Spleen (tissue), 11 donors: ENCODE measurements at regions not wholly inside any gene's neighbourhood (a gene's known extent, or its start where the extent isn't known, plus 50 kb on each side); places are given as distances from the start of the nearest gene placed in this dataset.

Experiments
- DNase-seq: peaks from one replicate; pipeline ENCODE4 v3.0.0-alpha.2; 2020
- H3K27ac ChIP-seq, 8 donors: fragments of 200-600 bp; sonication (generic) in 7 of 8; 1 replicate in 4 of 8; 2 replicates in 4 of 8; pipeline versions ENCODE4 v1.5.0 to v1.8.0; 2016 to 2021; ENCODE audit warnings: inconsistent platforms in 4 of 8, mild to moderate bottlenecking in 4 of 8, moderate library complexity in 1 of 8
- H3K27me3 ChIP-seq, 7 donors: fragments of 200-600 bp; sonication (generic) in 6 of 7; replicated peaks in 1 of 7; 1 replicate in 4 of 7; 2 replicates in 3 of 7; pipeline versions ENCODE4 v1.5.0 to v1.8.0; 2016 to 2021; ENCODE audit warnings: inconsistent platforms in 3 of 7, mild to moderate bottlenecking in 1 of 7
- H3K36me3 ChIP-seq, 6 donors: fragments of 200-600 bp; sonication (generic) in 5 of 6; 1 replicate in 4 of 6; 2 replicates in 2 of 6; pipeline versions ENCODE4 v1.5.0 to v1.8.0; 2016 to 2021; ENCODE audit warnings: inconsistent platforms in 2 of 6
- H3K4me1 ChIP-seq, 6 donors: fragments of 200-600 bp; sonication (generic) in 5 of 6; 1 replicate in 3 of 6; 2 replicates in 3 of 6; pipeline versions ENCODE4 v1.5.0 to v1.8.0; 2016 to 2021; ENCODE audit warnings: inconsistent platforms in 3 of 6
- H3K4me3 ChIP-seq, 8 donors: fragments of 200-600 bp; sonication (generic) in 7 of 8; 1 replicate in 4 of 8; 2 replicates in 4 of 8; pipeline versions ENCODE4 v1.5.0 to v1.8.0; 2016 to 2021; ENCODE audit warnings: inconsistent platforms in 4 of 8, mild to moderate bottlenecking in 4 of 8, moderate library complexity in 2 of 8
- H3K9me3 ChIP-seq, 8 donors: fragments of 200-600 bp; sonication (generic) in 7 of 8; 1 replicate in 4 of 8; 2 replicates in 4 of 8; pipeline versions ENCODE4 v1.5.0 to v1.8.0; 2016 to 2021; ENCODE audit warnings: inconsistent platforms in 4 of 8
- CTCF ChIP-seq, 11 experiments: fragments of 200-600 bp in 7 of 11; fragments of 450-650 bp in 4 of 11; sonication (generic) in 4 of 11; IDR thresholded peaks in 8 of 11; conservative IDR thresholded peaks in 3 of 11; 1 replicate in 7 of 11; 2 replicates in 4 of 11; pipeline versions ENCODE4 v1.4.0 to v1.8.0; 2016 to 2021; ENCODE audit warnings: antibody characterized with exemption in 11 of 11, inconsistent platforms in 4 of 11, mild to moderate bottlenecking in 1 of 11
- POLR2A ChIP-seq, 3 donors: fragments of 450-650 bp; IDR thresholded peaks; one replicate each; pipeline ENCODE4 v1.5.1; 2017; ENCODE audit warnings: antibody characterized with exemption in 3 of 3, mild to moderate bottlenecking in 1 of 3
- POLR2AphosphoS5 ChIP-seq, 3 donors: sonication (generic); formaldehyde crosslinking; IDR thresholded peaks; one replicate each; pipeline ENCODE4 v1.5.1; 2017; ENCODE audit warnings: antibody characterized with exemption in 3 of 3
- WGBS, 5 donors: extraction: QIAGEN DNeasy Blood & Tissue Kit in 3 of 5; methylation state at CpG; one replicate each; pipeline versions ENCODE4 v1.1.5 to v1.1.7; 2013 to 2018; 5-methylcytosine and 5-hydroxymethylcytosine counted together
- intact Hi-C: fragments of 100-400 bp; cut with DNase I; formaldehyde crosslinking; loops from one replicate; pipeline ENCODE4 v1.15.0; 2023; ENCODE audit warnings: low total_unique reads
- donor health status: healthy with polysubstance abuse.
- donor health status: DM: no; HTN: no; CAD: no; lungs with moderate emphysema.
- donor health status: DM: no; HTN: no; CAD: no.
- donor health status: Bipolar disorder and iron deficiency.
- donor health status: healthy.
- donor health status: DM: no; HTN: no; CAD: no.
- donor health status: DM: yes; HTN: yes; CAD: no.

GRCh38 chr1:195337646-195338045 is 1270.6 kb downstream of the KCNT2 start:
- H3K27ac ChIP-seq, result no peak overlapping the region
- DNase-seq, result no peak
- intact Hi-C loops, result no loop called here
- H3K9me3 ChIP-seq, result no peaks in the 10 kb centered on the region
- H3K4me3 ChIP-seq, result no peak overlapping the region
- no peaks in the 10 kb centered on the region for H3K27me3 ChIP-seq
- H3K36me3 ChIP-seq, result no peaks in the 10 kb centered on the region
- TF ChIP-seq POLR2AphosphoS5 (IDR thresholded peaks at IDR 0.05), result no peak
- TF ChIP-seq POLR2A (IDR thresholded peaks at IDR 0.05), result no peak
- TF ChIP-seq CTCF (IDR thresholded peaks at IDR 0.05 in 8 of 11, conservative IDR thresholded peaks at IDR 0.05 in 3 of 11), result no peak
- no peaks in the 10 kb centered on the region for H3K4me1 ChIP-seq

- Histone ChIP-seq H3K27me3 (no peaks in the 10 kb centered on the region), H3K4me1 (no peaks in the 10 kb centered on the region), H3K4me3 (no peak overlapping the region), H3K27ac (no peak overlapping the region), H3K36me3 (no peaks in the 10 kb centered on the region), H3K9me3 (no peaks in the 10 kb centered on the region)
- WGBS, 5 donors, result 75 to 90% (median 78%) methylated on average over 1 of the region's 1 CpG
- intact Hi-C loops, result no loop called here
- TF ChIP-seq CTCF (IDR thresholded peaks at IDR 0.05 in 8 of 11, conservative IDR thresholded peaks at IDR 0.05 in 3 of 11), result no peak
- no peak for TF ChIP-seq POLR2A (IDR thresholded peaks at IDR 0.05)
- TF ChIP-seq POLR2AphosphoS5 (IDR thresholded peaks at IDR 0.05), result no peak
- DNase-seq, result no peak
Measured at GRCh38 chr1:195336812-195337211, 1271.4 kb downstream of the KCNT2 start.

DNA sequence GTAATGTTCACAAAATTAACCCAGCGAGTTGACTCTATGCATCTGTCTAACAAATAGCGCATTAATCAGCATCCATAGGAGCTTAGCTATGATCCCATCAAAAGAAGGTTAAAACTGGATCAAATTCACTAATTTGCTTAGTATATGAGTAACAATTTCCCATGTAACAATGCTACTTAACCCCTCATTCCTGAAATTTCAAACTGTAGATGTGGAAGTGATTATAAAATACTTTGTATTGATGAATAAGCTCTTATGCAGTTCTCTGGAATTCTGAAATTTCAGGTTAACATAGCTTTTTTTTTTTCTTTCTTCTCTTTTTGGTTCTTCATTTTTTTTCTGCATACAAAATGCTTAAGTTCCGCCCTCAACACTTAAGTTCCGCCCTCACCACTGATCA is 1272.7 kb downstream of the KCNT2 start:
- no peak overlapping the region for H3K27ac ChIP-seq
- intact Hi-C loops, result no loop called here
- no peaks in the 10 kb centered on the region for H3K9me3 ChIP-seq
- H3K4me3 ChIP-seq, result no peak overlapping the region
- H3K27me3 ChIP-seq, result no peaks in the 10 kb centered on the region
- DNase-seq, result no peak
- H3K36me3 ChIP-seq, result no peaks in the 10 kb centered on the region
- 79 to 94% (median 87%) methylated on average over 4 of the region's 4 CpGs for WGBS, 5 donors
- TF ChIP-seq POLR2AphosphoS5 (IDR thresholded peaks at IDR 0.05) (no peak), CTCF (IDR thresholded peaks at IDR 0.05 in 8 of 11, conservative IDR thresholded peaks at IDR 0.05 in 3 of 11) (no peak), POLR2A (IDR thresholded peaks at IDR 0.05) (no peak)
- H3K4me1 ChIP-seq, result no peaks in the 10 kb centered on the region

- H3K4me3 ChIP-seq, result no peak overlapping the region
- H3K9me3 ChIP-seq, result no peaks in the 10 kb centered on the region
- no peaks in the 10 kb centered on the region for H3K36me3 ChIP-seq
- WGBS, 5 donors, result 85 to 92% (median 92%) methylated on average over 1 of the region's 1 CpG
- H3K27me3 ChIP-seq, result no peaks in the 10 kb centered on the region
- intact Hi-C loops, result no loop called here
- no peak for TF ChIP-seq POLR2A (IDR thresholded peaks at IDR 0.05)
- no peak for TF ChIP-seq POLR2AphosphoS5 (IDR thresholded peaks at IDR 0.05)
- no peak for TF ChIP-seq CTCF (IDR thresholded peaks at IDR 0.05 in 8 of 11, conservative IDR thresholded peaks at IDR 0.05 in 3 of 11)
- H3K4me1 ChIP-seq, result no peaks in the 10 kb centered on the region
- H3K27ac ChIP-seq, result no peak overlapping the region
- DNase-seq, result no peak
Measured at GRCh38 chr1:195332102-195332501, 1276.1 kb downstream of the KCNT2 start.
